HG03159 (cell line): ENCODE measurements at regions not wholly inside any gene's neighbourhood (a gene's known extent, or its start where the extent isn't known, plus 50 kb on each side); places are given as distances from the start of the nearest gene placed in this dataset.

Experiments used
- ATAC-seq: cut with Tn5 transposase; IDR thresholded peaks from one replicate; pipeline ENCODE4 v1.9.1; 2021; ENCODE audit warnings: mild to moderate bottlenecking, moderate library complexity; ENCODE audit not compliant: unreplicated experiment

GRCh38 chr12:124433147-124433874, 134.1 kb downstream of the NCOR2 start:
- no peak for ATAC-seq

- no peak for ATAC-seq
Measured at GRCh38 chr12:124432376-124432775, 135.0 kb downstream of the NCOR2 start.

GRCh38 chr12:124431971-124432370, 135.4 kb downstream of the NCOR2 start:
- no peak for ATAC-seq

- ATAC-seq = no peak
Measured at GRCh38 chr12:124430491-124430890, 135.6 kb downstream of the RFLNA start.

- no peak for ATAC-seq
Measured at GRCh38 chr12:124429535-124429934, 134.6 kb downstream of the RFLNA start.

GRCh38 chr12:124428792-124429281, 133.9 kb downstream of the RFLNA start:
- ATAC-seq = no peak

GRCh38 chr12:124428136-124428791, 133.4 kb downstream of the RFLNA start:
- no peak for ATAC-seq

- no peak for ATAC-seq
Measured at GRCh38 chr12:124426594-124427555, 132.0 kb downstream of the RFLNA start.

GRCh38 chr12:124425667-124426066, 130.8 kb downstream of the RFLNA start:
- ATAC-seq = no peak

GRCh38 chr12:124424516-124424905, 129.6 kb downstream of the RFLNA start:
- ATAC-seq = no peak

- no peak for ATAC-seq
Measured at GRCh38 chr12:124423761-124424515, 129.0 kb downstream of the RFLNA start.

- ATAC-seq = no peak
Measured at GRCh38 chr12:124422570-124423523, 128.0 kb downstream of the RFLNA start.

- no peak for ATAC-seq
Measured at GRCh38 chr12:124422142-124422569, 127.3 kb downstream of the RFLNA start.

- no peak for ATAC-seq
Measured at GRCh38 chr12:124420996-124421674, 126.2 kb downstream of the RFLNA start.

- ATAC-seq = no peak
Measured at GRCh38 chr12:124420041-124420995, 125.4 kb downstream of the RFLNA start.

- no peak for ATAC-seq
Measured at GRCh38 chr12:124419292-124420040, 124.6 kb downstream of the RFLNA start.

- no peak for ATAC-seq
Measured at GRCh38 chr12:124418791-124419190, 123.9 kb downstream of the RFLNA start.
